ENCODE measurements at regions not wholly inside any gene's neighbourhood (a gene's known extent, or its start where the extent isn't known, plus 50 kb on each side); places are given as distances from the start of the nearest gene placed in this dataset.

- TF ChIP-seq CTCF (IDR thresholded peaks at IDR 0.05; ENCODE audit: borderline replicate concordance, extremely low read depth, low read length, poor library complexity, severe bottlenecking): no peak
- no peak for TF ChIP-seq EZH2 (IDR thresholded peaks at IDR 0.05; ENCODE audit: borderline replicate concordance, low read depth, low read length, severe bottlenecking)
Observed at GRCh38 chr18:64219517-64219916, 70.6 kb upstream of the LINC00305 start.

Measured in DND-41 (cell line).